HepG2 (cell line): ENCODE measurements at regions not wholly inside any gene's neighbourhood (a gene's known extent, or its start where the extent isn't known, plus 50 kb on each side); places are given as distances from the start of the nearest gene placed in this dataset.

Experiments
- ATAC-seq: fragments of 200-7000 bp; cut with Tn5 transposase; 3 replicates; pipeline ENCODE4 v1.9.1; 2020; ENCODE audit warnings: mild to moderate bottlenecking, moderate library complexity
- BruUV-seq: library from RNA; stranded (reverse); fragments of 400-500 nt; replicated peaks from 2 replicates; lab custom pipeline; 2021; lab: Mats Ljungman, UMichigan
- CTCF ChIA-PET: fragments of 300-600 bp; formaldehyde crosslinking; extraction: SDS; loops from one replicate; lab custom pipeline; 2021; ENCODE audit warnings: low total read pairs, inconsistent platforms, low intra/inter-chr PET ratio; lab: Yijun Ruan, JAX
- POLR2A ChIA-PET: fragments of 350-600 bp; sonication (Branson Sonifier 250); formaldehyde crosslinking; loops from one replicate; lab custom pipeline; 2020; ENCODE audit warnings: antibody characterized with exemption, inconsistent platforms; lab: Yijun Ruan, JAX
- DNase-seq: peaks from one replicate; pipeline ENCODE4 v3.0.0-alpha.2; 2015; ENCODE audit warnings: low spot score
- FAIRE-seq: peaks from 3 replicates; lab custom pipeline; 2011; peaks lifted over from hg19 to GRCh38; lab: Jason Lieb, UNC
- H2AFZ ChIP-seq: one replicate; pipeline ENCODE4 v1.6.1; 2011; ENCODE audit warnings: low read length, inconsistent platforms
- H3K27ac ChIP-seq: fragments of 300-600 bp; 3 replicates; pipeline ENCODE4 v1.8.0; 2011; ENCODE audit warnings: mixed run types, mild to moderate bottlenecking, mixed read lengths, low read length, inconsistent platforms; ENCODE audit not compliant: insufficient read depth; ENCODE audit errors: extremely low read length
- H3K27me3 ChIP-seq, 2 experiments: fragments of 200-600 bp in 1 of 2; 2 replicates in 1 of 2; 3 replicates in 1 of 2; pipeline versions ENCODE4 v1.6.0 to v1.8.0; 2011; ENCODE audit warnings: low read length in 2 of 2, mild to moderate bottlenecking in 2 of 2, moderate library complexity in 2 of 2, inconsistent platforms in 1 of 2; ENCODE audit not compliant: insufficient read depth in 2 of 2, control insufficient read depth in 1 of 2
- H3K36me3 ChIP-seq, 2 experiments: fragments of 200-600 bp in 1 of 2; replicated peaks in 1 of 2; 2 replicates in 1 of 2; 3 replicates in 1 of 2; pipeline versions ENCODE4 v1.5.1 to v1.8.0; 2011; ENCODE audit warnings: low read length in 2 of 2, inconsistent platforms in 1 of 2; ENCODE audit not compliant: insufficient read depth in 2 of 2, control insufficient read depth in 1 of 2
- H3K4me1 ChIP-seq: 2 replicates; pipeline ENCODE4 v1.5.1; 2012; ENCODE audit warnings: low read length, inconsistent platforms; ENCODE audit not compliant: insufficient read depth
- H3K4me2 ChIP-seq: 2 replicates; pipeline ENCODE4 v1.6.0; 2011; ENCODE audit warnings: low read depth, low read length, inconsistent platforms
- H3K4me3 ChIP-seq, 3 experiments: fragments of 200-600 bp in 1 of 3; sonication (generic), shearing (Covaris generic) in 1 of 3; replicated peaks in 1 of 3; 2 replicates each; pipeline ENCODE4 v1.5.1; 2011 to 2016; ENCODE audit warnings: low read length in 3 of 3, inconsistent platforms in 2 of 3, low read depth in 2 of 3, mild to moderate bottlenecking in 2 of 3, control low read depth in 1 of 3, mixed read lengths in 1 of 3; ENCODE audit not compliant: insufficient read depth in 1 of 3
- H3K79me2 ChIP-seq: one replicate; pipeline ENCODE4 v1.6.1; 2011; ENCODE audit warnings: low read length, inconsistent platforms; ENCODE audit not compliant: insufficient read depth
- H3K9ac ChIP-seq: 2 replicates; pipeline ENCODE4 v1.6.0; 2011; ENCODE audit warnings: mild to moderate bottlenecking, low read depth, low read length, inconsistent platforms; ENCODE audit not compliant: insufficient read depth
- H3K9me3 ChIP-seq: 2 replicates; pipeline ENCODE4 v1.5.1; 2012; ENCODE audit warnings: mild to moderate bottlenecking, low read length
- H4K20me1 ChIP-seq: 2 replicates; pipeline ENCODE4 v1.6.0; 2011; ENCODE audit warnings: inconsistent platforms, mild to moderate bottlenecking, low read length, moderate library complexity; ENCODE audit not compliant: insufficient read depth
- ELF1 ChIP-seq: sonication (generic); formaldehyde crosslinking; IDR thresholded peaks from 2 replicates; pipeline ENCODE4 v1.4.0; 2020; ENCODE audit warnings: missing genetic modification reagents
- HMGXB4 ChIP-seq, 2 experiments: sonication (generic) in 1 of 2; formaldehyde crosslinking in 1 of 2; IDR thresholded peaks; 2 replicates each; pipeline versions ENCODE4 v1.4.0 to v1.6.1; 2018 to 2020; ENCODE audit warnings: missing genetic modification reagents in 2 of 2, borderline replicate concordance in 1 of 2, low read depth in 1 of 2, mild to moderate bottlenecking in 1 of 2, missing biosample characterization in 1 of 2
- ISL2 ChIP-seq: sonication (generic); formaldehyde crosslinking; IDR thresholded peaks from 2 replicates; pipeline ENCODE4 v1.5.0; 2020; ENCODE audit warnings: missing genetic modification reagents
- NR0B2 ChIP-seq: sonication (generic); formaldehyde crosslinking; IDR thresholded peaks from 2 replicates; pipeline ENCODE4 v1.4.0; 2020; ENCODE audit warnings: mild to moderate bottlenecking, missing genetic modification reagents
- ZHX2 ChIP-seq, 2 experiments: sonication (generic) in 1 of 2; formaldehyde crosslinking in 1 of 2; IDR thresholded peaks; 2 replicates each; pipeline versions ENCODE4 v1.6.1 to v1.9.0; 2014 to 2022; ENCODE audit warnings: antibody characterized with exemption in 1 of 2, borderline replicate concordance in 1 of 2, inconsistent platforms in 1 of 2, low read depth in 1 of 2, missing genetic modification reagents in 1 of 2
- ZKSCAN1 ChIP-seq: fragments of 150-350 bp; IDR thresholded peaks from 2 replicates; pipeline ENCODE4 v1.6.1; 2014; ENCODE audit warnings: low read length
- ZNF501 ChIP-seq: sonication (generic); formaldehyde crosslinking; IDR thresholded peaks from 2 replicates; pipeline ENCODE4 v1.5.1; 2020; ENCODE audit warnings: mild to moderate bottlenecking, moderate library complexity, missing genetic modification reagents
- ZNF614 ChIP-seq: IDR thresholded peaks from 2 replicates; pipeline ENCODE4 v1.6.1; 2018; ENCODE audit warnings: missing biosample characterization, missing genetic modification reagents, inconsistent platforms, borderline replicate concordance
- ZNF768 ChIP-seq: sonication (generic); formaldehyde crosslinking; IDR thresholded peaks from 2 replicates; pipeline ENCODE4 v1.4.0; 2020; ENCODE audit warnings: missing genetic modification reagents
- WGBS: methylation state at CpG from one replicate; pipeline ENCODE4 v1.1.6; 2017; ENCODE audit warnings: low lambda C conversion rate; 5-methylcytosine and 5-hydroxymethylcytosine counted together
- in situ Hi-C: cut with HindIII; loops from 2 replicates; pipeline ENCODE4 v1.10.0; 2017; ENCODE audit warnings: low pct_unique_long_range_greater_than_20kb; ENCODE audit not compliant: extremely low pct_ligation_motif_present
- intact Hi-C: fragments of 100-400 bp; cut with micrococcal nuclease; formaldehyde crosslinking; loops from one replicate; pipeline ENCODE4 v1.10.0; 2022; ENCODE audit not compliant: unreplicated experiment

- H3K9me3 ChIP-seq, result no peaks in the 10 kb centered on the region
- FAIRE-seq, result no peak
- no peaks in the 10 kb centered on the region for H3K4me1 ChIP-seq
- H3K4me2 ChIP-seq, result no peak overlapping the region
- no peaks in the 10 kb centered on the region for H3K79me2 ChIP-seq
- no peak overlapping the region for H3K9ac ChIP-seq
- TF ChIP-seq ZNF501 (CRISPR knock-in tag) (no peak), ZNF768 (CRISPR knock-in tag) (0 out of 2 replicates have a peak, but pooled peaks have one; percentile 24)
- intact Hi-C loops, result no loop called here
- BruUV-seq, result no TSS peak
- no peak for DNase-seq
- H4K20me1 ChIP-seq, result no peaks in the 10 kb centered on the region
- H2AFZ ChIP-seq, result no peak overlapping the region
- ChIA-PET POLR2A (no interaction called here), CTCF (no interaction called here)
- no peak overlapping the region for H3K27ac ChIP-seq
- in situ Hi-C loops, result no loop called here
- no peak overlapping the region for H3K4me3 ChIP-seq
- no peaks in the 10 kb centered on the region for H3K36me3 ChIP-seq
- no peak for ATAC-seq
- 16% methylated on average over 3 of the region's 9 CpGs for WGBS
- peaks cover 0 to 46% of the 10 kb centered on the region in 2 experiments; a peak in 4 of 5 replicates for H3K27me3 ChIP-seq
Observed at GRCh38 chr15:69742361-69742760, 289.7 kb downstream of the RPLP1 start.

GRCh38 chr15:69743091-69743490 lies 290.5 kb downstream of the RPLP1 start:
- ChIA-PET POLR2A (no interaction called here), CTCF (no interaction called here)

More at GRCh38 chr15:69743091-69743490, 290.5 kb downstream of the RPLP1 start:
- FAIRE-seq, result no peak
- Histone ChIP-seq H3K36me3 (no peaks in the 10 kb centered on the region), H4K20me1 (no peaks in the 10 kb centered on the region), H3K4me2 (no peak overlapping the region), H3K27ac (no peak overlapping the region), H3K4me1 (no peaks in the 10 kb centered on the region), H3K9me3 (no peaks in the 10 kb centered on the region), H3K9ac (no peak overlapping the region), H2AFZ (no peak overlapping the region), H3K4me3 (no peak overlapping the region), H3K79me2 (no peaks in the 10 kb centered on the region), H3K27me3 (peaks cover 0 to 50% of the 10 kb centered on the region in 2 experiments; a peak in 4 of 5 replicates)
- intact Hi-C loops, result no loop called here
- DNase-seq, result no peak
- no TSS peak for BruUV-seq
- in situ Hi-C loops, result no loop called here
- 0% methylated on average over 1 of the region's 1 CpG for WGBS
- TF ChIP-seq ZKSCAN1 (no peak), ELF1 (CRISPR knock-in tag) (no peak), NR0B2 (CRISPR knock-in tag) (no peak), ZNF614 (CRISPR knock-in tag) (no peak), ISL2 (CRISPR knock-in tag) (no peak), HMGXB4 (CRISPR knock-in tag; IDR thresholded peaks at IDR 0.05; ENCODE audit: borderline replicate concordance in 1 of 2, low read depth in 1 of 2) (no peak), ZHX2 (IDR thresholded peaks at IDR 0.05; ENCODE audit: low read depth) (no peak), ZHX2 (CRISPR knock-in tag; IDR thresholded peaks at IDR 0.05; ENCODE audit: borderline replicate concordance) (no peak)
- TF ChIP-seq, all 625 proteins: peak for 0
- ATAC-seq, result no peak
